Gastrocnemius medialis (tissue), 4 donors: ENCODE measurements at regions not wholly inside any gene's neighbourhood (a gene's known extent, or its start where the extent isn't known, plus 50 kb on each side); places are given as distances from the start of the nearest gene placed in this dataset.

Source experiments
- CTCF ChIP-seq, 5 experiments: fragments of 450-650 bp in 3 of 5; fragments of 200-600 bp in 2 of 5; sonication (generic) in 2 of 5; IDR thresholded peaks in 4 of 5; conservative IDR thresholded peaks in 1 of 5; 1 replicate in 4 of 5; 2 replicates in 1 of 5; pipeline ENCODE4 v1.5.1; 2016 to 2019; ENCODE audit warnings: antibody characterized with exemption in 5 of 5, mild to moderate bottlenecking in 3 of 5, moderate library complexity in 3 of 5
- POLR2A ChIP-seq, 2 donors: fragments of 450-650 bp; IDR thresholded peaks; one replicate each; pipeline ENCODE4 v1.6.1; 2017; ENCODE audit warnings: antibody characterized with exemption in 2 of 2, mild to moderate bottlenecking in 2 of 2, moderate library complexity in 2 of 2

GRCh38 chrX:8003147-8003883 lies 76.1 kb upstream of the PNPLA4 start:
- no peak for TF ChIP-seq CTCF (IDR thresholded peaks at IDR 0.05 in 4 of 5, conservative IDR thresholded peaks at IDR 0.05 in 1 of 5)
- TF ChIP-seq POLR2A (IDR thresholded peaks at IDR 0.05) = no peak
